ENCODE measurements at regions not wholly inside any gene's neighbourhood (a gene's known extent, or its start where the extent isn't known, plus 50 kb on each side); places are given as distances from the start of the nearest gene placed in this dataset.

DNA sequence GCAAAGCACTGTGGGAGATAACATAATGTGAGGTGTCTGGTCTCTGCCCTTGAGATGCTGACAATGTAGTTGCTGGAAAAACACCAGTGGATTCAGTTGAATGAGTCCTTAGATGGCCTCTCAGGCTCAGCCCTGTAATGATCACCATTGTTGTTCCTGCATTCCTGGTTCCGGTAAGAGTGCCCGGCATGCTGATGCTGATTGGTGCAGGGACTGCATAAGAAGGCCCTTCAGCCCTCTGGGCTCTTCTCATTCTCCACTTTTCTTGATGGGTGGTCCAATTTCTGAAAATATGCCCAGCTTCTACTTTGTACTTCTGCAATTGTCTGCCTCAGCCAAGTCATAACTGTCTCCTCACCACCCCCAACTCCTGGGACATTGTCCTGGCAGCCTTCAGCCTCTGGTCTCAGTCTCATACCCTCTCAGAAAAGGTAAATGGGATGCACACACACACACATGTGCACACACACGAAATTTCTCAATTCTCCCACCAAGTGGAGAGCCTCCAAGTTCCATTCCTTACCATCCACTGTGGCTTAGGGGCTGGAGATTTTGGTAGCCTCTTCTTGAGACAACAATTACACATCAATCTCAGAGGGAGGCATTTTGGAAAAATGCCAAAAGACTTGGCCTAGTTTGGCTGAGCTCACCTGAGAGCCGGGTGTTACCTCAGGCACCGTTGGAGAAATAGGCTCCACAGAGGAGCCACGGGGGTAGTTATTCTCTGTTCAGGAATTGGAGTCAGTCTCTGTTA, 314.9 kb downstream of the RPS24 start:
- no peak for ATAC-seq (ENCODE audit: low read depth)
- H3K4me3 Mint-ChIP-seq = no peak overlapping the region
- POLR2A ChIA-PET = no interaction called here

GRCh38 chr10:78349165-78349516, 315.5 kb downstream of the RPS24 start:
- no peaks in the 10 kb centered on the region for H3K9me3 Mint-ChIP-seq
- no peaks in the 10 kb centered on the region for H3K4me1 Mint-ChIP-seq
- peaks cover 22% of the 10 kb centered on the region for H3K27me3 Mint-ChIP-seq
- no peaks in the 10 kb centered on the region for H3K36me3 Mint-ChIP-seq
- POLR2A ChIA-PET = no interaction called here
- DNase-seq = no peak
- no peak overlapping the region for H3K27ac Mint-ChIP-seq
- no peak overlapping the region for H3K4me3 Mint-ChIP-seq
- ATAC-seq (ENCODE audit: low read depth) = no peak

More for the DNA sequence above, 314.9 kb downstream of the RPS24 start:
- Mint-ChIP-seq H3K4me1 (no peaks in the 10 kb centered on the region), H3K27me3 (peaks cover 22% of the 10 kb centered on the region), H3K36me3 (no peaks in the 10 kb centered on the region), H3K27ac (no peak overlapping the region), H3K9me3 (no peaks in the 10 kb centered on the region)
- DNase-seq = no peak

DNA sequence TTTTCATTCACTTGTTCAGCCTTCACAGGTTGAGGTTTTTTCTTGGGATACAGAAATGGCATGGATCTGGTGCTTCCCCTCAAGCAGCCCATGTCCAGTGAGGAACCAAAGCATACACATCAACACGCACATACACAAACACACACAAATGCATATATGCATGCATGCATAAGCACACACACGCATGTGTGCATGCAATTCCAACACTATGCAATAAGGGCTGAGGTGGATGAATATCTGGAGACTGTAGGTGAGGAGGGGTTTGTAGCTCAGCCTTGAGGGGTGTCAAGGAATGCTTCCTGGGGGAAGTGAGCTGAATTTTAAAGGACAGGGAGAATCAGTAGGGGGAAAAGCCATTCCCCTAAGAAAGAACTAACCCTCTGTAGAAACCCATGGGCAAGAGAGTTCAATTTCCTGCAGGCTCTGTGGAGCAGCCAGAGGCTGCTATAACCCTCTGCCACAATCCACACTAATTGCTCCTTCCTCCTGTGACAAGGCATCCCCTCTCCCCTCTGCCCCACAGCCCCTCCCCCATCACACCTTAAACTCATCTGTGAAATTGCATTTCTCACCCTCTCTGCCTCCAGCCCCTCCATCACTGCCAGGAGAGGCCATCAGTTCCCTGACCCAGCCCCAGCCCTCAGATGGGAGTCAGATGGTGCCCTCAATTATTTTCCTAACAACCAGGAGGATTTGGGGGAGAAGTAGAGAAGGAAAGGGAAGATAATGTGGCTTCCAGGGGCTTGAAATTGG, 316.4 kb downstream of the RPS24 start:
- POLR2A ChIA-PET = no interaction called here
- DNase-seq (no peak), ATAC-seq (ENCODE audit: low read depth) (no peak)
- Mint-ChIP-seq H3K36me3 (no peaks in the 10 kb centered on the region), H3K27ac (peak overlapping the region; percentile 18), H3K27me3 (peaks cover 22% of the 10 kb centered on the region), H3K4me1 (no peaks in the 10 kb centered on the region), H3K4me3 (no peak overlapping the region), H3K9me3 (no peaks in the 10 kb centered on the region)

GRCh38 chr10:78351283-78351682, 317.6 kb downstream of the RPS24 start:
- no peak overlapping the region for H3K4me3 Mint-ChIP-seq
- no peaks in the 10 kb centered on the region for H3K36me3 Mint-ChIP-seq
- H3K27ac Mint-ChIP-seq = no peak overlapping the region
- no peak for ATAC-seq (ENCODE audit: low read depth)
- no peak for DNase-seq
- no peaks in the 10 kb centered on the region for H3K9me3 Mint-ChIP-seq
- H3K27me3 Mint-ChIP-seq = peaks cover 14% of the 10 kb centered on the region
- POLR2A ChIA-PET = no interaction called here
- H3K4me1 Mint-ChIP-seq = no peaks in the 10 kb centered on the region

- H3K27me3 Mint-ChIP-seq = peaks cover 12% of the 10 kb centered on the region
- no peak overlapping the region for H3K27ac Mint-ChIP-seq
- no peak for DNase-seq
- H3K9me3 Mint-ChIP-seq = no peaks in the 10 kb centered on the region
- H3K36me3 Mint-ChIP-seq = no peaks in the 10 kb centered on the region
- no peak overlapping the region for H3K4me3 Mint-ChIP-seq
- POLR2A ChIA-PET = no interaction called here
- no peak for ATAC-seq (ENCODE audit: low read depth)
- no peaks in the 10 kb centered on the region for H3K4me1 Mint-ChIP-seq
Measured at GRCh38 chr10:78351809-78352208, 318.1 kb downstream of the RPS24 start.

DNA sequence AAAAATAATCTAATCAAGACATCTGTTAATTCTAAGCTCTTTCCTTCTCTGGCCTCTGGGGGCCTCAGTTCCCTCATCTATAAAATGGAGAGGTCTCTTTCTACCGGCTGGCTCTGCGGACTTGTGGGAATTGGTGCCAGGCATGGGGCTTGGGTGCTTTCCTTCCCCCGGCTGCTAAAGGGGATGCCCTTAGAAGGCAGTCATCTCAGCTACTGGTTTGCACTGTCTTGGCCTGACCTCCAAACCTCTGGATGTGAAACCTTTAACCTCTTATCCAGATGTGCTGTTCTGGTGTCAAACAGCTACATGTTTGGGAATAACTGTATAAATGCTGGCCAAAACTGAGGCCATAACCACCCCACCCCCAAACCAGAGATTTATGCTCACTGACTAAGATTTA, 320.0 kb downstream of the RPS24 start:
- H3K9me3 Mint-ChIP-seq = no peaks in the 10 kb centered on the region
- H3K27ac Mint-ChIP-seq = no peak overlapping the region
- no peaks in the 10 kb centered on the region for H3K36me3 Mint-ChIP-seq
- H3K4me1 Mint-ChIP-seq = no peaks in the 10 kb centered on the region
- POLR2A ChIA-PET = no interaction called here
- H3K27me3 Mint-ChIP-seq = peaks cover 9% of the 10 kb centered on the region
- ATAC-seq (ENCODE audit: low read depth) = no peak
- no peak for DNase-seq
- no peak overlapping the region for H3K4me3 Mint-ChIP-seq

GRCh38 chr10:78354101-78354500, 320.4 kb downstream of the RPS24 start:
- H3K27me3 Mint-ChIP-seq = peaks cover 9% of the 10 kb centered on the region
- no peak for ATAC-seq (ENCODE audit: low read depth)
- no peak overlapping the region for H3K4me3 Mint-ChIP-seq
- H3K4me1 Mint-ChIP-seq = no peaks in the 10 kb centered on the region
- no peaks in the 10 kb centered on the region for H3K36me3 Mint-ChIP-seq
- POLR2A ChIA-PET = no interaction called here
- no peaks in the 10 kb centered on the region for H3K9me3 Mint-ChIP-seq
- DNase-seq = no peak
- no peak overlapping the region for H3K27ac Mint-ChIP-seq

DNA sequence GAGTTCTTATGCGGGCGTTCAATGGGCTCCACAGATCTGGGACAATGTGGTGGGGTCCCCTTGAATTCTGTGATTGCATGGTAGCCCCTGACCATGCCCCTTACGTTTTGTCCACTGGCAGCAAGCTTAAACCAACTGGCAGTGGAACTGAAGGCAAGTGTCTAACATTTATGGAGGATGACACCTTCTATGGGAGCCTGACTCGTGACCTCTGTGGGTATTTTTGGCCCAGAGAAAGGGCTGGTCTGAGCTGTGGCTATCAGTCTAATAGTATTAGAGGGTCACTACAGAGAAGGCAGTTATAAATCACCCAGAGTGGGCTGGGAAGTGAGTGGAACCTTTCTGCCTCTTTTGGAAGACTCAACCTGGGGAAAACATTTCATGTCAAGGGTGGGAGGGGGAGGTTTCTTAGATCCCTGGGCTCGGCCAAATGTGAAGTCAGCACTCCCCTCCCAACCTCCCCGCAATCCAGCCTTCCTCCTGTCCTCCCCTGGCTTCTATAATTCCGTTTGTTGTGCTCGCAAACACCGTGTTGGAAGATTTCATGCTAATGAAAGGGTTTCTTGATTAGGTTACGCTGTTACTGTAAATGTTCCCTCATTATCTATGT, 322.7 kb downstream of the RPS24 start:
- H3K4me1 Mint-ChIP-seq = peaks cover 9% of the 10 kb centered on the region
- DNase-seq (no peak), ATAC-seq (ENCODE audit: low read depth) (no peak)
- no peak overlapping the region for H3K27ac Mint-ChIP-seq
- H3K36me3 Mint-ChIP-seq = no peaks in the 10 kb centered on the region
- H3K4me3 Mint-ChIP-seq = no peak overlapping the region
- H3K9me3 Mint-ChIP-seq = no peaks in the 10 kb centered on the region
- peaks cover 4% of the 10 kb centered on the region for H3K27me3 Mint-ChIP-seq
- POLR2A ChIA-PET = no interaction called here

DNA sequence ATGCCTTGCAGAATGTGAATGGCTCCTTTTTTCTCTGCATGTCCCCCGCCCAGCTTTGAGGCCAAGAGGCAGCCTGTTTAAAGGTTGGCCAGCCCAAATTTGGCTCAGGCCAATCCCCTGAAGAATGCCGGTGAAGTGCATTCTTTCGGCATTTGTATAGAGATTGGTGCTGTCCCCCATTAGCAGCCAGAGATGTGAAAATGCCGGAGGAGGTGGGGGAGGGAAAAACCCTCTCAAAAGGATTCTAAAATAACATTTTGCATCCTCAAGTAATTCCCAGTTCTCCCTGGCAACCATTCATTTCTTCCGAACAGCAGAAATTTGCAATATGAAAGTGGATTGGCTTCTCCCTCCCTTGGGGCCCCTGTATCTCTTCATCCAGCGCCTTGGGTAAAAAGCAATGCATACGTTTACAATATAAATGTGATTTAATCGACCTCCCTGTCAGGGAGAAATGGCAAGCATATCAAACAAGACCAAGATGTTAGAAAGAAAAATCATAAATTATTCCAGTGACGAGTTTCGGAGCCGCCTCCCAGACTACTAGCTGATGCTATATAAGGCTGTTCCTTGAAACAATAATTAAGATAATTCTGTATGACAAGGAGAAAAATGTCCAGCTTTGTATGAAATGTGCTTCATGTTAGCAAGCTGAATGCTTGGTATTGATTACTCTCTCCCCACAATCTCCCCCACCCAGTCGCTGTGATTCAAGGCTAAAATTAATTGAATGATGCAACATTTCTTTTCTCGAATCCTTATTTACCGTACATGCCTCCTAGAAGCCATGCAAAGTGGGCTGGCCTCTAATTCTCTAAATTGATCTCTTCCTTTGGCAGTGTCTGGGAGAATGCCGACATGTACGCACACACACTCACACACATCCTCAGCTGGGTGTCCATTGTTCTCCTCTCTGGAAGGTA, 323.7 kb downstream of the RPS24 start:
- ATAC-seq (ENCODE audit: low read depth) (no peak), DNase-seq (no peak)
- Mint-ChIP-seq H3K27me3 (no peaks in the 10 kb centered on the region), H3K36me3 (no peaks in the 10 kb centered on the region), H3K9me3 (no peaks in the 10 kb centered on the region), H3K4me3 (no peak overlapping the region), H3K4me1 (peaks cover 19% of the 10 kb centered on the region), H3K27ac (no peak overlapping the region)
- POLR2A ChIA-PET = no interaction called here

DNA sequence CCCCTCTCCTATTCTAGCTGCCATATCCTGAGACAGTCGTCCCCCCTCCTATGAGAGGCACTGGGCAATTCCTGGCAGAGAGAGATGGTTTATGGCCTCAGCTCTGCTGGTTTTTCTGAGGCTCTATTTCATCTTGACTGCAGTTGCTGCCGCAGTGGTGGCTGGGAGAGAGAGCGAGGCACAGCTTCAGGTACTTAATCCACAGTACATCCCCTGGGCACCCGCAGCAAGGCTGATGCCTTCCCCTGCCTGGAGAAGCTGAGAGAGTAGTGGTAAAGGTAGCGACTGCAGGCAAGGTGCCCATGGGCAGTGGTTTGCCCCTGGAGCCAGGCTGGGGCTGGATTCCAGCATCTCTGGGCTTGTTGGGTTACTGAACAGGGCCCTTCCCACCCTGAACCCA, 324.7 kb downstream of the RPS24 start:
- POLR2A ChIA-PET = no interaction called here
- Mint-ChIP-seq H3K4me3 (no peak overlapping the region), H3K9me3 (no peaks in the 10 kb centered on the region), H3K4me1 (peaks cover 28% of the 10 kb centered on the region), H3K36me3 (no peaks in the 10 kb centered on the region), H3K27me3 (no peaks in the 10 kb centered on the region), H3K27ac (peak overlapping the region; percentile 8)
- ATAC-seq (ENCODE audit: low read depth) (no peak), DNase-seq (no peak)

DNA sequence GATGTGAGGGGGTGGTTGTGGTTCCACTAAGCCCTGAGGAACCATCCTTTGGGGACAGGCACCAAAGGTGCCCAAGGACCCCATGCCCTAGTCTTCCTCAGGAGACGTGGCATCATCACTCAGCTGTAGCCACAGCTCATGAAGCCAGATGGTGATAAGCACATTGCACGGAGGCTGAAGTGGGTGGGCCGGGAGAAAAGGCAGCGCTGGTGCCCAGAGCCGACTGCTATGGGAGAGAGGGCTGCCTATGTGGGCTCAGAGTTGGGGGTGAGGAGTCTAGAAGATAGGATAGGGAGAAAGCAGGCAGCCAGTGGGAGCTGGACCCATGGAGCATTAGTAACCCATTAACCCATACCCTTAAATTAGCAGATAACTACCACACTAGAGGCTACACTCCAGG, 325.3 kb downstream of the RPS24 start:
- no peak for DNase-seq

GRCh38 chr10:78359640-78360091, 326.0 kb downstream of the RPS24 start:
- H3K27ac Mint-ChIP-seq = no peak overlapping the region
- POLR2A ChIA-PET = no interaction called here
- DNase-seq = no peak
- H3K4me3 Mint-ChIP-seq = no peak overlapping the region
- H3K27me3 Mint-ChIP-seq = no peaks in the 10 kb centered on the region
- H3K4me1 Mint-ChIP-seq = peaks cover 28% of the 10 kb centered on the region
- no peaks in the 10 kb centered on the region for H3K9me3 Mint-ChIP-seq
- no peak for ATAC-seq (ENCODE audit: low read depth)
- H3K36me3 Mint-ChIP-seq = no peaks in the 10 kb centered on the region

More for the DNA sequence above, 325.3 kb downstream of the RPS24 start:
- Mint-ChIP-seq H3K27me3 (no peaks in the 10 kb centered on the region), H3K4me1 (peaks cover 28% of the 10 kb centered on the region), H3K4me3 (no peak overlapping the region), H3K27ac (no peak overlapping the region), H3K9me3 (no peaks in the 10 kb centered on the region), H3K36me3 (no peaks in the 10 kb centered on the region)
- ATAC-seq (ENCODE audit: low read depth) = no peak
- POLR2A ChIA-PET = no interaction called here

DNA sequence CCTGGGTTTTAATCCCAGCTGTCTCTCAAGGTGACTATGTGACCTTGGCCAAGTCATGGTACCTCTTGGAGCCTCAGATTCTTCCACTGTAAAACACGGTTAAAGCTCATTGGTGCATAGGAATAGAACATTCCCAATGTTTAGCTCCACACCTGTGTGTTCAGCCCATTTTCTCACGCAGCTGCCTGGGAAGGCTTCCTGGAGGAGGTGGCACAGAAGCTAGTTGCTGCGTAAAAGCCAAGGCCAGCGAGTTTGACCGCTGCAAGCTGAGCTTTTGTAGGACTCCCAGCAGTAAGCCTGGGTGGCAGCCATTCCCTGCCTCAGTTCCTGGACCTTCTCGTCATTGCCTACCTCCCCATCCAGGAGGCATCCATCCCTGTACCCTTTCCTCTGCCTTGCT, 326.6 kb downstream of the RPS24 start:
- Mint-ChIP-seq H3K4me1 (peaks cover 28% of the 10 kb centered on the region), H3K4me3 (no peak overlapping the region), H3K36me3 (no peaks in the 10 kb centered on the region), H3K9me3 (no peaks in the 10 kb centered on the region), H3K27ac (peak overlapping the region; percentile 80), H3K27me3 (no peaks in the 10 kb centered on the region)
- DNase-seq (no peak), ATAC-seq (ENCODE audit: low read depth) (no peak)
- POLR2A ChIA-PET = interaction anchor here (0.8 kb wide), 1 partner anchor 14 kb away, joined by 5 read pairs; no protein-coding TSS in a partner anchor
